KMS-11 (cell line): ENCODE measurements at regions not wholly inside any gene's neighbourhood (a gene's known extent, or its start where the extent isn't known, plus 50 kb on each side); places are given as distances from the start of the nearest gene placed in this dataset.

Experiments used
- H2AFZ ChIP-seq: fragments of 200-600 bp; sonication (generic); 2 replicates; pipeline ENCODE4 v1.6.1; 2016; ENCODE audit warnings: antibody characterized with exemption, mixed run types, low read depth
- H3K27ac ChIP-seq: fragments of 200-600 bp; sonication (generic); 2 replicates; pipeline ENCODE4 v1.6.1; 2016; ENCODE audit warnings: mild to moderate bottlenecking, mixed run types
- H3K27me3 ChIP-seq: fragments of 200-600 bp; sonication (generic); 2 replicates; pipeline ENCODE4 v1.6.1; 2017; ENCODE audit warnings: mild to moderate bottlenecking, low read depth, mixed run types, moderate library complexity; ENCODE audit not compliant: insufficient read depth
- H3K36me3 ChIP-seq: fragments of 200-600 bp; sonication (generic); 2 replicates; pipeline ENCODE4 v1.6.1; 2017; ENCODE audit warnings: mild to moderate bottlenecking, mixed run types; ENCODE audit not compliant: insufficient read depth
- H3K4me1 ChIP-seq: fragments of 200-600 bp; sonication (generic); 2 replicates; pipeline ENCODE4 v1.6.1; 2016; ENCODE audit warnings: mild to moderate bottlenecking, low read depth, mixed run types; ENCODE audit not compliant: poor library complexity, severe bottlenecking
- H3K4me2 ChIP-seq: fragments of 200-600 bp; sonication (generic); 2 replicates; pipeline ENCODE4 v1.7.0; 2016; ENCODE audit warnings: mild to moderate bottlenecking, mixed run types
- H3K4me3 ChIP-seq: fragments of 200-600 bp; sonication (generic); IDR thresholded peaks from 2 replicates; pipeline ENCODE4 v1.6.1; 2017; ENCODE audit warnings: low read depth, low read length, mixed read lengths; ENCODE audit not compliant: insufficient read depth
- H3K79me2 ChIP-seq: fragments of 200-600 bp; sonication (generic); 2 replicates; pipeline ENCODE4 v1.6.1; 2016; ENCODE audit warnings: low read depth, mixed run types; ENCODE audit not compliant: insufficient read depth
- H3K9ac ChIP-seq: fragments of 200-600 bp; sonication (generic); 2 replicates; pipeline ENCODE4 v1.6.1; 2016; ENCODE audit warnings: mild to moderate bottlenecking, mixed run types
- H4K20me1 ChIP-seq: fragments of 200-600 bp; sonication (generic); 2 replicates; pipeline ENCODE4 v1.6.1; 2016; ENCODE audit warnings: mild to moderate bottlenecking, mixed run types; ENCODE audit not compliant: insufficient read depth
- TF ChIP-seq, protein P1 (sequence below): fragments of 200-600 bp; sonication (generic); conservative IDR thresholded peaks from 2 replicates; pipeline ENCODE4 v1.6.1; 2017; ENCODE audit warnings: low read depth, mild to moderate bottlenecking, antibody characterized with exemption, low read length, moderate library complexity, mixed read lengths

DNA sequence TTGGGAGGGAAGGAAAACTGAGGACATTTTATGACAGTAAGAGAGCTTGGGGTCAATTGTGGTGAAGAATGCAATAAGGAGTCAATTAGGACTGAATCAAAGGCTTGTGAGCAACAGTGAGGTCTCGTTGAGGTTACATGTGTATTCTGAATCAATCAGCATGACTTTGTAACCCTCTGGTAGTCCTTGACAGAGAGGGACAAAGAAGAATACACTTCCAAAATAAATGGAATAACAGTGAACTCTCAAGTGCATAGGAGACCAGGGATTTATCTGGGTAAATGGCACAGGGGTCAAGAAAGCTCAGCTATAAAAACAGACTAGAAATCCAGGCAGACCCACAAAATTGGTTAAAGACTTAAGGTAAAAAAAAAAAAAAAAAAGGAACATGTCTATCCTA lies 85.1 kb upstream of the NAV3 start:
- peak overlapping the region; percentile 34 for H3K4me2 ChIP-seq
- peak overlapping the region; percentile 74 for H3K27ac ChIP-seq
- no peak overlapping the region for H2AFZ ChIP-seq

DNA sequence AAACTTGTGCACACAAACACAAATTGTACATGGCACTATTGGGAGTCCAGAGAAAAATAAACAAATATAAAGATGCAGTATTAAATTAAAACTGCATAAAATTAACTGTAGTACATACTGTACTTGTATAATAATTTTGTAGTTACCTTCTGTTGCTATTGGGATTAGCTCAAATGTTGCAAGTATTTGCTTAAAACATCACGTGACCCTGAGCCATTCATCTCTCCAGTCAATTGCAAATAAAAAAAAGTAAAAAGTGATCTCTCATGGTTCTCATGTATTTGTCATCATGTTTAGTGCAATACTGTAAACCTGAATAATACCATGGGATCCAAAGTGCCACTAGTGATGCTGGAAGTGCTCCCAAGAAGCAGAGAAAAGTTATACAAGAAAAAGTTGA lies 88.1 kb upstream of the NAV3 start:
- Histone ChIP-seq H3K9ac (no peak overlapping the region), H4K20me1 (no peaks in the 10 kb centered on the region), H3K4me2 (no peak overlapping the region), H3K4me3 (no peak overlapping the region), H3K27me3 (no peaks in the 10 kb centered on the region), H3K79me2 (no peaks in the 10 kb centered on the region), H3K36me3 (no peaks in the 10 kb centered on the region), H3K27ac (no peak overlapping the region), H3K4me1 (peaks cover 28% of the 10 kb centered on the region), H2AFZ (no peak overlapping the region)
- TF ChIP-seq, protein P1, sequence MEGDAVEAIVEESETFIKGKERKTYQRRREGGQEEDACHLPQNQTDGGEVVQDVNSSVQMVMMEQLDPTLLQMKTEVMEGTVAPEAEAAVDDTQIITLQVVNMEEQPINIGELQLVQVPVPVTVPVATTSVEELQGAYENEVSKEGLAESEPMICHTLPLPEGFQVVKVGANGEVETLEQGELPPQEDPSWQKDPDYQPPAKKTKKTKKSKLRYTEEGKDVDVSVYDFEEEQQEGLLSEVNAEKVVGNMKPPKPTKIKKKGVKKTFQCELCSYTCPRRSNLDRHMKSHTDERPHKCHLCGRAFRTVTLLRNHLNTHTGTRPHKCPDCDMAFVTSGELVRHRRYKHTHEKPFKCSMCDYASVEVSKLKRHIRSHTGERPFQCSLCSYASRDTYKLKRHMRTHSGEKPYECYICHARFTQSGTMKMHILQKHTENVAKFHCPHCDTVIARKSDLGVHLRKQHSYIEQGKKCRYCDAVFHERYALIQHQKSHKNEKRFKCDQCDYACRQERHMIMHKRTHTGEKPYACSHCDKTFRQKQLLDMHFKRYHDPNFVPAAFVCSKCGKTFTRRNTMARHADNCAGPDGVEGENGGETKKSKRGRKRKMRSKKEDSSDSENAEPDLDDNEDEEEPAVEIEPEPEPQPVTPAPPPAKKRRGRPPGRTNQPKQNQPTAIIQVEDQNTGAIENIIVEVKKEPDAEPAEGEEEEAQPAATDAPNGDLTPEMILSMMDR, result no peak

More for the DNA sequence above, 85.1 kb upstream of the NAV3 start:
- Histone ChIP-seq H3K36me3 (no peaks in the 10 kb centered on the region), H4K20me1 (no peaks in the 10 kb centered on the region), H3K4me3 (no peak overlapping the region), H3K9ac (peak overlapping the region; percentile 30; the same call in 1 of the 2 replicates), H3K4me1 (peaks cover 30% of the 10 kb centered on the region), H3K79me2 (no peaks in the 10 kb centered on the region), H3K27me3 (no peaks in the 10 kb centered on the region)
- TF ChIP-seq, protein P1, result no peak

DNA sequence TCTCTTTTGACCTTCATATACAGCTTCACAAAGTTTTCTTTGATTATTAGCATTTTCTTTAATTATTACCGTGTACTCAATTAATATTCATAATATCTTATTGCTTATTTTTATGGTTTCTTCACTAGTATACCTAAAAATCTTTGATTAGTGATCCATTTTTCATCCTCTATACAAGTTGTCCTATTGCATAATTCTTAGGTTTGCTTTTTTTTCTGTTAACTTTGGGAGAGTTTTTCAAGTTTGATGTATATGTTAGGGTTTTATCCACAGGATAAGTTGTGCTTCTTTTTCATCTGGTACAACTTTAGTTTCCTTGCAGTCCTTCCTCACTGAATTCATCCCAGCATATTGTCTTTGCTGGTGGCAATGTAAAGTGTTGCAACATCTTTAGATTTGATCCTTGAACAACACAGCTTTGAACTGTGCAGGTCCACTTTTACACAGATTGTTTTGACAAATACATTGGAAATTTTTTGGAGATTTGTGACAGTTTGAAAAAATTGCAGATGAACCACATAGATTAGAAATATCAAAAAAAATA lies 88.6 kb upstream of the NAV3 start:
- Histone ChIP-seq H2AFZ (no peak overlapping the region), H3K9ac (no peak overlapping the region), H3K4me2 (no peak overlapping the region), H3K36me3 (no peaks in the 10 kb centered on the region), H3K4me3 (no peak overlapping the region), H3K27me3 (no peaks in the 10 kb centered on the region), H4K20me1 (no peaks in the 10 kb centered on the region), H3K79me2 (no peaks in the 10 kb centered on the region), H3K27ac (no peak overlapping the region), H3K4me1 (peaks cover 26% of the 10 kb centered on the region)
- TF ChIP-seq, protein P1, result no peak

DNA sequence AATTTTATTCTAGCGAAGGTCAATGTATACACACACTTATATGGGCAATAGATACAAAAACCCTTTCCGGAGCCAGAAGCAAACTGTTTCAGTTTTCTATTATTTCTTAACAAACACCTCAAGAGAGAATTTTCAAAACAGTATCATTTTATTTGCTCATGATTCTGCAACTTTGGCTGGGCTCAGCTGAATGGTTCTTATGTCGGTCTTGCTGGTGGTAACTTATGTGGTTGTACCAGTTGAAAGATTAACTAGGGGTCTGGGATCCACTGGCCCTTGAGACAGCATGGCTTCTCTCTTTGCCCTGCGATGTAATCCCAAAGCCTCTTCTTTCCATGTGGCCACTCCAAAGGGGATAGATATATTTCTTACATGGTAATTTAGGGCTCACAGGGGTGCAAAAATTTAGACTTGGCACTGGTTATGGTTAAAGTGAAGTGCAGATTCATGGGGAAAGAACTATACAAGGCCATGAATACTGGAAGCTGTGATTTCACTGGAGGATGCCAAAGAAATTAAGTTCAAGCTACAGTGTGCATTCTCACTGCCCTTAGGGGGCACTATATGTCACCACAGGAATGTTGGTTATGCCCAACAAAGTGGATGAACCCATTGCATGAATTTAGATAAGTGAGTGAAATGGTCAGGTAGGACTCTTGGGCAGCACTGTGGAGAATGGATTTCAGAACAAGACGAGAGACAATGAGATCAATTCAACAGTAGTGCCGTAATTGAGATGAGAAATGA lies 94.3 kb upstream of the NAV3 start:
- Histone ChIP-seq H3K27ac (no peak overlapping the region), H3K36me3 (no peaks in the 10 kb centered on the region), H3K4me1 (no peaks in the 10 kb centered on the region), H3K4me2 (no peak overlapping the region), H3K79me2 (no peaks in the 10 kb centered on the region), H2AFZ (no peak overlapping the region), H3K27me3 (no peaks in the 10 kb centered on the region), H4K20me1 (no peaks in the 10 kb centered on the region), H3K9ac (no peak overlapping the region), H3K4me3 (no peak overlapping the region)
- TF ChIP-seq, protein P1, result no peak
